ENCODE measurements at regions not wholly inside any gene's neighbourhood (a gene's known extent, or its start where the extent isn't known, plus 50 kb on each side); places are given as distances from the start of the nearest gene placed in this dataset.

DNA sequence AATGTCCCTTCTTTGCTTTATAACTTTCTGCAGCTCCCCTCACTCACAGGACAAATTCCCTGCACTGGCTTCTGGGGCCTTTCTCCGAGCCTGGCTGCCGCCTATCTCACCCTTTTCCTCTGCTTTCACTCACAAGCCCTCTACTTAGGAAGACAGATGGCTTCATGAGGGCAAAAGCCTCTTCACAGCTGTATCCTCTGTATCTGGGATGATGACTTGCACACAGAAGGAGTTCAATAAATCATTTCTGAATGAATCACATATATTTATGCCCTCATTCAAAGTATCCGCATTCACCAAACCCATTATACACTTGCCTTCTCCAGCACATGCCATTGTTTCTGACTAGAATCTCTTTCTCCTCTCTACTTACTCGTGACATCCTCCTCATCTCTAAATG is 159.0 kb upstream of the RIPOR2 start:
- in situ Hi-C loops (cut with HindIII; ENCODE audit: low sequenced_read_pairs) = no loop called here
- no peak for DNase-seq (ENCODE audit: low read depth, low spot score)
- TF ChIP-seq CTCF (IDR thresholded peaks at IDR 0.05; ENCODE audit: low read depth, low read length) = no peak
- no peak overlapping the region for H3K4me3 ChIP-seq (ENCODE audit: low read depth, low read length)

- in situ Hi-C loops (cut with HindIII; ENCODE audit: low sequenced_read_pairs) = no loop called here
- no peak for TF ChIP-seq CTCF (IDR thresholded peaks at IDR 0.05; ENCODE audit: low read depth, low read length)
- no peak for DNase-seq (ENCODE audit: low read depth, low spot score)
These were observed 164.5 kb upstream of the RIPOR2 start for GRCh38 chr6:25100288-25100687.

GRCh38 chr6:25103603-25104002 is 167.8 kb upstream of the RIPOR2 start:
- DNase-seq (ENCODE audit: low read depth, low spot score) = no peak

More at GRCh38 chr6:25100288-25100687, 164.5 kb upstream of the RIPOR2 start:
- no peak overlapping the region for H3K4me3 ChIP-seq (ENCODE audit: low read depth, low read length)

DNA sequence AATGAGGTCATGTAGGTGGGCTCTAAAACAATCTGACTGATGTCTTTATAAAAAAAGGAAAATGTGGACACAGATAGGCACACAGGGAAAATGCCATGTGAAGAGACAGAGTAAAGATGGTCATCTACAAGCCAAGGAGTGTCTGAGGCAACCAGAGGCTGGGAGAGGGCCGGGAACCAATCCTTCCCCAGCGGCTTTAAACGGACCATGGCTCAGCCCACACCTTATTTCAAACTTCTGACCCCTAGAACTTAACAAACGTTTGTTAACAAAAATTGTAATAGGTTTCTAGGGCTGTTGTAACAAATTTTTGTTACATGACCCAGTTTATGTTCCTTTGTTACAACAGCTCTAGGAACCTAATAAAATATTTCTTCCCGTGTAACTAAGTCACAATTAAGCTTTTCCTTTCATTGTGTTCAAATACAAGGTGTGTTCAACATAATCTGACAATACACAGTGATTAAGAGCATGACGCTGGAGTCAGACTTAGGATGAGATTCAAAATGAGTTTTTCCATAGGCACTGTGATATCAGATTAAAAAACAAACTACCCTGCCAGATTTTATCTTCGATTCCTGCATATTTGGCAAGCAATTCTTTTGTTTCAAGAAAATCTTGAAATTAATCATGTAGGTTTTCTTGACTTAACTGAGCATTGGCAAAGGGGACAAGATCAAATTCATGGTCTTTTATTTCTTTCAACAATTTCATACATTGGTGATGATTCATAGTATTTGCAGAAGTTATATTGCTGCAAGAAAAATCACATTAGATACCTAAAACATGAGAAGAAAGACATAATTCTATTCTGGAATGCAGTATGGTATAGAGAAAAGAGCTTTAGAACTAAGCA is 169.5 kb upstream of the RIPOR2 start:
- in situ Hi-C loops (cut with HindIII; ENCODE audit: low sequenced_read_pairs) = no loop called here
- no peak for TF ChIP-seq CTCF (IDR thresholded peaks at IDR 0.05; ENCODE audit: low read depth, low read length)
- DNase-seq (ENCODE audit: low read depth, low spot score) = no peak
- no peak overlapping the region for H3K4me3 ChIP-seq (ENCODE audit: low read depth, low read length)

More at GRCh38 chr6:25103603-25104002, 167.8 kb upstream of the RIPOR2 start:
- H3K4me3 ChIP-seq (ENCODE audit: low read depth, low read length) = no peak overlapping the region
- in situ Hi-C loops (cut with HindIII; ENCODE audit: low sequenced_read_pairs) = no loop called here
- no peak for TF ChIP-seq CTCF (IDR thresholded peaks at IDR 0.05; ENCODE audit: low read depth, low read length)

DNA sequence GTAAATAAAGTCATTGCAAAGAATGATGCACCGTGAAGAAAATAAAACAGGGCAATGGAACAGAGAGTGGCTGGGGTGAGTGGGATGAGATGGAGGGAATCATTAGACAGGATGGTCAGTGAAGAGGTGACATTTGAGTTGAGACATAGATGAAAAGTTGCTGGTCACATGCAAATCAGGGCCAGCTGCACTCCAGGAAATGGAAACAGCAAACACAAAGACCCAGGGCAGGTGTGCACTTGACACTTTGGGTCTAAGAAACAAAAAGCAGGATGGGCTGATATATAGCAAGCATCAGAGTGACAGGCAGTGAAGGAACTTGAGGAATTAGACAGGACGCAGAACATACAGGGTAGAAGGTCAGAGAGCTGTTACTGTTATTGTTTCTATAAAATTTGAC is 171.5 kb upstream of the RIPOR2 start:
- TF ChIP-seq CTCF (IDR thresholded peaks at IDR 0.05; ENCODE audit: low read depth, low read length) = no peak
- DNase-seq (ENCODE audit: low read depth, low spot score) = no peak
- H3K4me3 ChIP-seq (ENCODE audit: low read depth, low read length) = no peak overlapping the region
- in situ Hi-C loops (cut with HindIII; ENCODE audit: low sequenced_read_pairs) = no loop called here

DNA sequence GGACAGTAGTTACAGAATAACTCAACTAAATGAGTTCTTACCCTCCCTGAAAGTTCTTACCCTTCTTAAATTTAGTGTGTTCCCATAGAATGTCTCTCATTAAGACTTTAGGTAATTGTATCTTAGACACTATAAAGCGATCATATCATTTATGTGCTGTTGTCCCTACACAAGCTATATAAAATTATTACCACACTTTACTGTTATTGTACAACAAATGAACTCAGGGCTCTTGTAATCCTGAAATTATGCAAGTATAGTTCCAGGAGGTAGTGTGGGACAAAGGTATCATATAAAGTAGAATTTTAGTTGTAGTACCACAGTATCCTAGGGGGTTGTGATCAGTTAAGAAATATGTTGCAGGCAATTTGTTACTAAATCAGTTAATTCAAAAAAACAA is 167.4 kb upstream of the CARMIL1 start:
- DNase-seq (ENCODE audit: low read depth, low spot score) = no peak
- H3K4me3 ChIP-seq (ENCODE audit: low read depth, low read length) = no peak overlapping the region
- no peak for TF ChIP-seq CTCF (IDR thresholded peaks at IDR 0.05; ENCODE audit: low read depth, low read length)
- in situ Hi-C loops (cut with HindIII; ENCODE audit: low sequenced_read_pairs) = no loop called here
